ENCODE measurements at regions not wholly inside any gene's neighbourhood (a gene's known extent, or its start where the extent isn't known, plus 50 kb on each side); places are given as distances from the start of the nearest gene placed in this dataset.

DNA sequence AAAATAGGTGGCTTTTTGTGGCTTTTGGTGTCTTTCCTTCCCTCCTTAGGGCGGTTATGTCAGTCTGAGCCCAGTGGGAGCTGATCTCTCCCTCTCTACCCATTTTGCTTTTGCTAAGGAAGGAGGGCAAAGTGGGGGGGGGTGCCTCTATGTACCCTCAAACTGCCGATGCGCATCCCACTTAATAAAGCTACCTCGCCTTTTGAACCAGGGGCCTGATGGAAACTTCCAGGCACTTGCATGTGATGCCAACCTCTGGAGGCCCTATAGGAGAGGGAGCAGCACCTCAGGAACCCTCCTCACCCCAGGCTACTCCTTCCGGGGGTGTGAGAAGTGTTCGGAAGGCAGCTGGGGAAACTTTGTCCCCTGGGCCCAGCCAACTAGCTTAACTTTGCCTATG is 97.0 kb upstream of the HSD17B12 start:
- H3K9ac ChIP-seq (ENCODE audit: low read length), result no peak overlapping the region
- peaks cover 32 to 62% of the 10 kb centered on the region in 2 donors for H3K27me3 ChIP-seq (ENCODE audit: control insufficient read depth in 1 of 2, insufficient read depth in 2 of 2, low read length in 2 of 2)
- H3K27ac ChIP-seq (ENCODE audit: low read depth, low read length), result no peak overlapping the region
- H3K36me3 ChIP-seq (ENCODE audit: insufficient read depth, low read length), result no peaks in the 10 kb centered on the region
- H3K9me3 ChIP-seq (ENCODE audit: low read length), result no peaks in the 10 kb centered on the region
- H3K4me3 ChIP-seq (ENCODE audit: low read depth in 1 of 2, low read length in 2 of 2), result no peak overlapping the region
- peaks cover 19% of the 10 kb centered on the region for H3K4me1 ChIP-seq (ENCODE audit: insufficient read depth, low read length)

DNA sequence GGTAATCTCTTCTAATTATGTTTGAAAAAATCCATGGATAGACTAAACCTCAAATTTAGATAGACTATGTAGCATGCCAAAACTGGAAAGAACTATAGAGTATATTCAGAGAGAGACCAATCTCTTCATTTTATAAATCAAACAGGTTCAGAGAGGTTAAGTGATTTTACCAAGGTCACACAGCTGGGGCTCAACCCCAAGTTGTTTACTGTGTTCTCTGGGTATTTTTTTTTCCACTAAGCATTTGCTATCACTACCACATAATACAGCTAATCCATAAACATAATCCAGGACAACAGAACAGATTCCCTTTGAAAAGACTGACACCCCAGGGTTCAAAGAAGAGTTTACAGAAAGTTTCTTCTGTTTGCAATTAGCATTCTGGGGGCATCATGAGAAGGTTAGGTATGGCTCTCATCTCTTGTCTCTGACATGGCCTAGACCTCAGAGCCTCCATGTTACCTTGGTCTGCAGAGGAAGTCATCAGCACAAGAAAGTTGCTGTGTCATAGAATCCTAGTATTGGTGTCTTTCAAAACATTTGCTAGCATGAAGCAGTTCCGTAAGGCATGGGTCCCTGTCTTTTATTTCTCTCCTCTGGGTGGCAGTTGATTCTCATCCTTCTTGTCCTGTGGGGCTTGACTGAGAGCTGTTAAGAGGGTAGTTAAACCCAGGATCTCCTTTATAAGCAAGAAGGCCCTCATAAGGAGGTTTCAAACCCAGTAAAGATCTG is 94.5 kb upstream of the HSD17B12 start:
- Histone ChIP-seq H3K9me3 (ENCODE audit: low read length) (no peaks in the 10 kb centered on the region), H3K36me3 (ENCODE audit: insufficient read depth, low read length) (no peaks in the 10 kb centered on the region), H3K4me3 (ENCODE audit: low read depth in 1 of 2, low read length in 2 of 2) (no peak overlapping the region), H3K4me1 (ENCODE audit: insufficient read depth, low read length) (peaks cover 6% of the 10 kb centered on the region), H3K9ac (ENCODE audit: low read length) (no peak overlapping the region), H3K27ac (ENCODE audit: low read depth, low read length) (no peak overlapping the region), H3K27me3 (ENCODE audit: control insufficient read depth in 1 of 2, insufficient read depth in 2 of 2, low read length in 2 of 2) (peaks cover 19 to 38% of the 10 kb centered on the region in 2 donors)

DNA sequence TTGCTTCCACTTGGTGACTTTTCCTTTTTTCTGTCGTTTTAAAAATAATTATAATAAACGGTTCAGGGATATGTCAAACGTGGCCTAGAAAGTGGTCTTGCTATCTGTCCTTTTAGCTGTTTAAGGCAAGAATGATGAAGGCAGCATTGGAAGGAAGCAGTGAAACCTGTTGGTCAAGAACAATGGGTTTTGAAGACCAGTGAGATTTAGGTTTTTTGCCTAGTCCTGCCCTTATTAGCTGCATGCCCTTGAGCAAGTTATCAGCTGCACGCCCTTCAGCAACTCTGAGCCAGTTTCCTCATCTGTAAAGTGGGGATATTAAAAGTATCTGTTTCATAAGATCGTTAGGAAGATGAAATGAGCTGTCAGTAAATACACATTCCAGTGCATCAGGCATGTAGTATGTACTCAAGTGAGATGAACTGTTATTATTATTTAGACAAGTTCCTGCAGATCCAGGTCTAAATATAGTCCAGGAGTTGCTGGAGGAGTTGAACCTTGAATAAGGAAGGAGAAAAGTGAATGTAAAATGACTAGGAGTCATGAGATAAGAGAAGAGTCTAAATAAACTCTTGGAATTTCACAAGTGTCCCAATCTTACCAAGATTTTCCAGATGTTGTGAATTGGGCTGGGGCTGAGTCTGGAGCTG is 90.8 kb upstream of the HSD17B12 start:
- Histone ChIP-seq H3K4me3 (ENCODE audit: low read depth in 1 of 2, low read length in 2 of 2) (no peak overlapping the region), H3K4me1 (ENCODE audit: insufficient read depth, low read length) (no peaks in the 10 kb centered on the region), H3K36me3 (ENCODE audit: insufficient read depth, low read length) (no peaks in the 10 kb centered on the region)

DNA sequence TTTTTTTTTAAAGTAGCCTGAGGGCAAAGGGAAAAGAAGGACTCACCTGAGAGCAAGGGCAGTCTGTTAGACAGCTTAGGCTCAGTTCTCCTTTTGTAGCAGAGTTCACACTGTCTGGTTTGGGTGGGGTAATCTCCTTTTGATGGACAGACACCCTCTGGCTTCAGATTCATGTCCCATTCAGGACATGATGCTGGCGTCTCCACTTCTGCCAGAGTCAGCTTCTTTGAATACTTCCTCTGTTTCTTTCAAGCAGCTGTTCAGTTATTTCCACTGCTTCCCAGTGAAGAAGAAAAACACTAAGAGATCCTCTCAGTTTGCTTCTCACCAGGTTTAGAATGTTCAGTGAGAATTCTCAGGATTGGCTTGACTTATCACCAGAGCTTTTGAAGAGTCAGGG is 79.0 kb upstream of the HSD17B12 start:
- no peaks in the 10 kb centered on the region for H3K4me1 ChIP-seq (ENCODE audit: insufficient read depth, low read length)
- H3K27me3 ChIP-seq (ENCODE audit: control insufficient read depth in 1 of 2, insufficient read depth in 2 of 2, low read length in 2 of 2), result no peaks in the 10 kb centered on the region
- no peak overlapping the region for H3K27ac ChIP-seq (ENCODE audit: low read depth, low read length)
- no peak overlapping the region for H3K4me3 ChIP-seq (ENCODE audit: low read depth in 1 of 2, low read length in 2 of 2)
- H3K36me3 ChIP-seq (ENCODE audit: insufficient read depth, low read length), result no peaks in the 10 kb centered on the region
- H3K9ac ChIP-seq (ENCODE audit: low read length), result no peak overlapping the region
- no peaks in the 10 kb centered on the region for H3K9me3 ChIP-seq (ENCODE audit: low read length)

More for the DNA sequence above, 90.8 kb upstream of the HSD17B12 start:
- Histone ChIP-seq H3K9ac (ENCODE audit: low read length) (no peak overlapping the region), H3K9me3 (ENCODE audit: low read length) (no peaks in the 10 kb centered on the region), H3K27me3 (ENCODE audit: control insufficient read depth in 1 of 2, insufficient read depth in 2 of 2, low read length in 2 of 2) (peaks cover 0 to 2% of the 10 kb centered on the region in 2 donors), H3K27ac (ENCODE audit: low read depth, low read length) (no peak overlapping the region)

DNA sequence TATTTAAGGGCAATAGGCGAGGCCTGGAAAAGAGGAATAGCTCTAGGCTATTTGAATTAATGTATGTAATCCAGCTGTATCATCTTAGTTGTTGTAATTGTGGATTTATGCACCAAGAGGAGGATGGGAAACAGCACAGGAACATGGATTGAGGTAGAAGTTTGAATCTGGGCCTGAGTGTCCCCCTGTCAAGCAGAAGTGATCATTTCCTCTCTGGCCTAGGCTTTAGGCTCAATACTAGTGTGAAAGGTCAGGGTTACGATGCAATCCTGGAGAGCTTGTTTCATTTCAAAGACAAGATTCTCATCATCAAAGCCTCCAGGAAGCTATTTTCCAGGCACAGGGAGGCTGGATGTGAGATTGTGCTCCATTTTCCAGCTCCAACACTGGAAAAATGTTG is 77.9 kb upstream of the HSD17B12 start:
- H3K4me3 ChIP-seq (ENCODE audit: low read depth in 1 of 2, low read length in 2 of 2), result no peak overlapping the region

DNA sequence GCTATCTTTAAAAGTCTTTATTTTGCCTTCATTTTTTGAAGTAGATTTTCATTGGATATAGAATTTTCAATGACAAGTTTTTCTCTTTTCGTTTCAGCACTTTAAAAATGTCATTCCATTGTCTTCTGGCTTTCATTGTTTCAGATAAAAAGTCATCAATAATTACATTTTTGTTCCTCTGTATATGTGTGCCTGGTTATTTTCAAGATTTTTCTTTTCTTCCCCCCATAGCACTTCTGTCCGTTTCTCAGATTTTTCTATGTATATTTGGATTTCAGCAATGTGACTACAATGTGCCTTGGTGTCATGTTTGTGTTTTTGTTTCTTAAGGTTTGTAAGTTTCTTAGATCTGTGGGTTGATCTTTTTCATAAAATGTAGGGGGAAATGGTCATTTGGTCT is 66.3 kb upstream of the HSD17B12 start:
- Histone ChIP-seq H3K9ac (ENCODE audit: low read length) (no peak overlapping the region), H3K27me3 (ENCODE audit: control insufficient read depth in 1 of 2, insufficient read depth in 2 of 2, low read length in 2 of 2) (no peaks in the 10 kb centered on the region), H3K9me3 (ENCODE audit: low read length) (no peaks in the 10 kb centered on the region), H3K4me3 (ENCODE audit: low read depth in 1 of 2, low read length in 2 of 2) (no peak overlapping the region), H3K36me3 (ENCODE audit: insufficient read depth, low read length) (no peaks in the 10 kb centered on the region), H3K4me1 (ENCODE audit: insufficient read depth, low read length) (no peaks in the 10 kb centered on the region), H3K27ac (ENCODE audit: low read depth, low read length) (no peak overlapping the region)

More for the DNA sequence above, 77.9 kb upstream of the HSD17B12 start:
- Histone ChIP-seq H3K36me3 (ENCODE audit: insufficient read depth, low read length) (no peaks in the 10 kb centered on the region), H3K27me3 (ENCODE audit: control insufficient read depth in 1 of 2, insufficient read depth in 2 of 2, low read length in 2 of 2) (no peaks in the 10 kb centered on the region), H3K9ac (ENCODE audit: low read length) (no peak overlapping the region), H3K4me1 (ENCODE audit: insufficient read depth, low read length) (no peaks in the 10 kb centered on the region), H3K27ac (ENCODE audit: low read depth, low read length) (no peak overlapping the region), H3K9me3 (ENCODE audit: low read length) (no peaks in the 10 kb centered on the region)

DNA sequence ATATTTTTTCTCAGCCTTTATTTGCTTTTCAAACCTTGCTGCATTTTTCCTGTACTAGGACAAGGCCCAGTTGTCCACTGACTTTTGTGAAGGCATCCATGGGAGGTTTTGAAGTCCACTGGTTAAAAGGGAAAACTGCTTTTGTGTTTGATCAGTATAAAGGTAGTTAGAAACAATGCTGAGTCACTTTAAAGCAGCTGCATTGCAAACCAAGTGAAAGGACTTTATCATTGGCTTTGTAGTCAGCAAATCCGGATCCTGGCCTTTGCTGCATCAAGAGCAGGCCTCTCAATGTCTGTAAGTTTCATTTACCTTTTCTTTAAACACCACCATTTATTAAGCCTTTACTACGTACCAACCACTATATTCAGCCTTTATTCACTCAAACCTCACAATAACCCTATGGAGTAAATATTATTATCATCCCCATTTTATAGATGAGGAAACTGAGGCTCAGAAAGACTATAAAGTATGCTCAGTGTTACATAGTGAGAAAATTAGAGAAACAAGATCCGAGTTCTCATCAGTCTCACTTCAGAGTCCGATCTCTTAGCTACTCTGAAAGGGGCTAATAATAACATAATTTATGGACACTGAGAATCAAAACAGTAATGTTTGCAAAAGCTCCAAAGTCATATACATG is 60.6 kb upstream of the HSD17B12 start:
- Histone ChIP-seq H3K4me3 (ENCODE audit: low read depth in 1 of 2, low read length in 2 of 2) (no peak overlapping the region), H3K9me3 (ENCODE audit: low read length) (no peaks in the 10 kb centered on the region), H3K36me3 (ENCODE audit: insufficient read depth, low read length) (no peaks in the 10 kb centered on the region), H3K4me1 (ENCODE audit: insufficient read depth, low read length) (no peaks in the 10 kb centered on the region), H3K27ac (ENCODE audit: low read depth, low read length) (no peak overlapping the region), H3K9ac (ENCODE audit: low read length) (no peak overlapping the region), H3K27me3 (ENCODE audit: control insufficient read depth in 1 of 2, insufficient read depth in 2 of 2, low read length in 2 of 2) (no peaks in the 10 kb centered on the region)

DNA sequence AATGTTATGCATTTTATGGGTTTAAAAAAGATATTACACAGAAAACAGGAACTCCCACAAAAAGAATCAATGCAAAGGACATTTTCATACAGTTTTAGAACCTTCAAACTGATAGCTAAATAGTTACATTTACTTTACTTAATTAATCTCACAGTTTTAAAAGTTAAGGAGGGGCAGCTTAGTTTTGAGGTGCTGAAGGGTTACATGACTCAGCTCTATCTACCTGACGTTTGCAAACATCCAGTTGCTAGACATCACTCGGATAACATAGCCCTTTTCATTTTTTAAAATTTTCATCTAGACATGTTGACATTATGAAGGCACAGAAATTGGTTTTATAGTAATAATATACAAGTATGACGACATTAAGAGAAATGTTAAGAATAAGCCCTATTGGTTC is 53.7 kb upstream of the HSD17B12 start:
- H3K9ac ChIP-seq (ENCODE audit: low read length), result no peak overlapping the region
- peaks cover 0 to 2% of the 10 kb centered on the region in 2 donors for H3K27me3 ChIP-seq (ENCODE audit: control insufficient read depth in 1 of 2, insufficient read depth in 2 of 2, low read length in 2 of 2)
- no peak overlapping the region for H3K27ac ChIP-seq (ENCODE audit: low read depth, low read length)
- no peaks in the 10 kb centered on the region for H3K36me3 ChIP-seq (ENCODE audit: insufficient read depth, low read length)
- H3K9me3 ChIP-seq (ENCODE audit: low read length), result no peaks in the 10 kb centered on the region
- no peaks in the 10 kb centered on the region for H3K4me1 ChIP-seq (ENCODE audit: insufficient read depth, low read length)
- no peak overlapping the region for H3K4me3 ChIP-seq (ENCODE audit: low read depth in 1 of 2, low read length in 2 of 2)

Data from muscle layer of colon (tissue), 2 donors.